Epithelial cell of esophagus (primary cell): ENCODE measurements at regions not wholly inside any gene's neighbourhood (a gene's known extent, or its start where the extent isn't known, plus 50 kb on each side); places are given as distances from the start of the nearest gene placed in this dataset.
A peak's percentile ranks its signal among the peaks of the same experiment; 100 is the strongest.

Source experiments
- DNase-seq: peaks from one replicate; pipeline ENCODE4 v3.0.0; 2010; ENCODE audit warnings: low read depth
- H3K4me3 ChIP-seq: 2 replicates; pipeline ENCODE4 v1.5.1; 2011; ENCODE audit warnings: mild to moderate bottlenecking, low read length, control low read depth
- TF ChIP-seq, protein P1 (sequence below): IDR thresholded peaks from 2 replicates; pipeline ENCODE4 v1.5.1; 2011; ENCODE audit warnings: low read depth, mild to moderate bottlenecking, low read length, control low read depth, inconsistent platforms; ENCODE audit not compliant: insufficient read depth; ENCODE audit errors: missing control alignments

DNA sequence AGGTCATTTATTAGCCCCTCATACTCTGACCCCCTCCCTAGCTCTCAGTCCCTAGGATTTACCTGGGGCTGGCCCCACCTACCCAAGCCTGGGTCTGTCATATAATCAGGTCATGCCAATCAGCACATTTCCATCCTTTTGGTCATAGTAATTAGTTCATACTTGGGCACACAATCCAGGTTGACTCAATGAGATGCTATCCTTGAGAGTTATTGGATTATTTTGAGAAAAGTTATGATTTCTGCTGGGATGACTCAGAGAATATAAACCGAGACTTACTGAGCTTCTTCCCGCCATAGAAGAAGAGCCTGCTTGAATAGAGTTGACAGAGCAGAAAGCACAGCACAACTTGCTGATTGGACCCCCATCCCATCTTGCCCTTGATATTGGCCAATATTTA lies 331.5 kb downstream of the CBLN1 start:
- no peak overlapping the region for H3K4me3 ChIP-seq
- TF ChIP-seq, protein P1, sequence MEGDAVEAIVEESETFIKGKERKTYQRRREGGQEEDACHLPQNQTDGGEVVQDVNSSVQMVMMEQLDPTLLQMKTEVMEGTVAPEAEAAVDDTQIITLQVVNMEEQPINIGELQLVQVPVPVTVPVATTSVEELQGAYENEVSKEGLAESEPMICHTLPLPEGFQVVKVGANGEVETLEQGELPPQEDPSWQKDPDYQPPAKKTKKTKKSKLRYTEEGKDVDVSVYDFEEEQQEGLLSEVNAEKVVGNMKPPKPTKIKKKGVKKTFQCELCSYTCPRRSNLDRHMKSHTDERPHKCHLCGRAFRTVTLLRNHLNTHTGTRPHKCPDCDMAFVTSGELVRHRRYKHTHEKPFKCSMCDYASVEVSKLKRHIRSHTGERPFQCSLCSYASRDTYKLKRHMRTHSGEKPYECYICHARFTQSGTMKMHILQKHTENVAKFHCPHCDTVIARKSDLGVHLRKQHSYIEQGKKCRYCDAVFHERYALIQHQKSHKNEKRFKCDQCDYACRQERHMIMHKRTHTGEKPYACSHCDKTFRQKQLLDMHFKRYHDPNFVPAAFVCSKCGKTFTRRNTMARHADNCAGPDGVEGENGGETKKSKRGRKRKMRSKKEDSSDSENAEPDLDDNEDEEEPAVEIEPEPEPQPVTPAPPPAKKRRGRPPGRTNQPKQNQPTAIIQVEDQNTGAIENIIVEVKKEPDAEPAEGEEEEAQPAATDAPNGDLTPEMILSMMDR = no peak
- no peak for DNase-seq

DNA sequence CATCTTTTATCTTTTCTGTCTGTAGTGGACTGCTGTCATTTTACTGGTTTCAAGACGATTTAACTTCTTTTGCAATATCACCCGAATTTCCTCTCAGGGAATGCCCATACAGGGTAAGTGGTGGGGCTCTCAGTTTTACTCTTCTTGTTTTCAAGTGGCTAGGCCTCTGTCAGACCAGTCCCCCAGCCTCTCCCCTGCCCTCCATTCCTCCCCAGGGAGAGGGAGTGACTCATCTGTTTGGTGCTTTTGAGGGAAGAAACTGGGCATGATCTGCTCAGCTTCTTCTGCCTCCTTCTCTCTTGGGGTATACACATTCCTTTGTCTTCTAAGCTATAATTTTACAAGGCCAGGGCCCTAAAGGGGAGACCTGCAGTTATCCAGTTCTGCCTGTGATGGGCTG lies 332.0 kb downstream of the CBLN1 start:
- DNase-seq = peak; percentile 41
- TF ChIP-seq, protein P1 = no peak
- no peak overlapping the region for H3K4me3 ChIP-seq

DNA sequence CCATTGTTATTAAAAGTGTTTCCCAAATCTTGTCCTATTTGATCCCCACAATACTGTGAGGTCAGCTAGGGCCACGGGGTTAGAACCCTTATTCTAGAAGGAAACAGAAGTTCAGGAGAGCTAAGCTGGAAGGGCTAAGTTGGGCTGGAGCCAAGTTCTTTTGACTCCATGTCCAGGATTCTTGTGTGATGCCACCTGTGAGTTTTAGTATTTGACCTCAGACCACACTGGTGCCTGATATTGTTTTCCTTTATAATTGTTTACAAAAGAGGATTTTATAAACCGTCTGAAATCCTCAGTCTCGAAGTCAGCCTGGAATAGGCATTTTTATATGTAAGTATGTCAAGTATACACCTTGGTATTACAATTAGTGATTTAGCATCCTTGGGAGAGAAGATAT lies 332.7 kb downstream of the CBLN1 start:
- no peak overlapping the region for H3K4me3 ChIP-seq
- DNase-seq = no peak
- TF ChIP-seq, protein P1 = no peak

DNA sequence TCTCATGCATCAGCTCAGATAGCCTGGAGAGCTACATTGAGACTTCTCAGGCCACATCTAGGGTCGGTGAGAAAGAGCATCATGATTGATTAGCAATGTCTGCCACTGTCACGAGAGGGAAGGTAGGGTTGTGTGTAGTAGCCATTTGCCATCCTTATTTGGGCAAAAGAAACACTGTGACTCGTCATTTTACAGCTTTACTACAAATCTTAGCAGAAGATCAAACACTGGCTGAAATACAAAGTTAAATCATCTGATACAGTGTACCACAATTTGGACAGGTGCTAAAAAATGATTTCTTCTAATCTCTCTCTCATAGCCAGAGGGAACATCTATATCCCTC lies 334.3 kb downstream of the CBLN1 start:
- DNase-seq = no peak
- TF ChIP-seq, protein P1 = no peak
- H3K4me3 ChIP-seq = no peak overlapping the region

DNA sequence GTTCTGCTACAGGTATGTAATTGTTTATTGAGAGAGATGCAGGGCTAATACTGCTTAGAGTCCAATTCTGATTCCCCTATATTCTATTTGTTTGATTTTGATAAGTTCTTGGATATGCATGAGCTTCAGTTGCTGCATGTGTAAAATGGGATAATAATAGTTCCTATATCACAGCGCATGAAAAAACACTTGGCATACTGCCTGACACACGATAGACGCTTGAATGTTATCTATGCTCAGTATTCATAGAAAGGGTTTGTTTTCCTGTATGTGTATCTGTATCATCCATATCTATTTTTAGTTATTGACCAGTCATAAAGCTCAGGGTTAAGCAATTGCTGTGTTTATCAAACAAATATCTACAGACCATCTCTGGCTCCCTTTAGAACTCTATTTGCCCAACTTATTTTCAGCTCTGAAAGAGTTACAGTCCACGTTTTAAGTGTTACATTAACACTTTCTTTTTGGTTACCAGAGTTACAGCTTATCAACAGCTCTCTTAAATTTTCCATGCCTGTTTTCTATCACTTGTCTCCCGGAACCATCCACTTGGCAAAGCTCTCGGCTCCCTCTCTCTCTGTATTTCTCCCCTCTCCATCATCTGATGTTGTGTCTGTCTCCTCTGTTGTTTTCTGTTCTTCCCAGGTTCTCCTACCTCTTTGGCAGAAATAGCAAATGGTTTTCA lies 334.8 kb downstream of the CBLN1 start:
- TF ChIP-seq, protein P1 = no peak
- no peak overlapping the region for H3K4me3 ChIP-seq
- no peak for DNase-seq

DNA sequence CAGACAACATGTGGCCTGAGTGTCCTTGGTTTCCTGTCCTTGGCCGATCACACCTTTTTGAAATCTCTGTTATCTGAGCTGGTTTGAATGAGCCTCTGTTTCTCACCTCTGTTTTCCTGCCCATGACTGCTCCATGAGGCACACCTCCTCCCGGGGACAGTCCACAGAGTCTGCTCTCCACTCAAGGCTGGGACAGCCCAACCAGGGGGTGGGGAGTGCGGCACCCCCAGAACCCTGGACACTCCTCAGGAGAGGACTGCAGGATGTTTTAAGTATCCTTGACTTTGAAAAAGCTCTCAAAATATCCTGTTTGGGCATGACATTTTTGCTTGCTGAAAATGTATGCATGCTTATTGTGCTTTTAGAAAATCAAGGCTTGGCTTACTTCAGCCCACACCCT lies 333.0 kb upstream of the N4BP1 start:
- H3K4me3 ChIP-seq = no peak overlapping the region
- TF ChIP-seq, protein P1 = no peak
- no peak for DNase-seq

DNA sequence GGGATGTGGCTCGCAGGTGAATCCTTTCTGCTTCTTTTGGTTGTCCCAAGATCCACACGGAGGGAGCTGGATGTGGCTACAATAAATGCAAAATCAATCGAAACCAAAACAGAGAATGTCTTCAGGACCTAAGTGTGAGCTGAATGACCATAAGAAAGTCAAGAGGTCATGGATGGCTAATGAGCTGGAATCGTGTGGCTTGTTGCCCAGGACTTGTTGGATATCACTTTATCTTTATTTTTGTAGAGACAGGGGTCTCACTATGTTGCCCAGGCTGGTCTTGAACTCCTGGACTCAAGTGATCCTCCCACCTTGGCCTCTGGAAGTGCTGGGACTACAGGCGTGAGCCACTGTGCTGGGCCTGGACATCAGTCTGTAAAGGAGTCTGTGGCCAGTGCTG lies 326.8 kb upstream of the N4BP1 start:
- no peak for DNase-seq
- TF ChIP-seq, protein P1 = no peak
- H3K4me3 ChIP-seq = no peak overlapping the region
